Natural killer cell (primary cell): ENCODE measurements at regions not wholly inside any gene's neighbourhood (a gene's known extent, or its start where the extent isn't known, plus 50 kb on each side); places are given as distances from the start of the nearest gene placed in this dataset.

Experiments used
- ATAC-seq, 3 donors: fragments of 150-1000 bp in 2 of 3; fragments of 200-7000 bp in 1 of 3; cut with Tn5 transposase; 1 replicate in 1 of 3; 2 replicates in 2 of 3; pipeline ENCODE4 v1.10.0; 2021; ENCODE audit warnings: mild to moderate bottlenecking in 2 of 3, moderate library complexity in 2 of 3
- DNase-seq, 2 donors: peaks; one replicate each; pipeline versions ENCODE4 v3.0.0 to v3.0.0-alpha.2; 2013 to 2021; ENCODE audit warnings: mixed read lengths in 1 of 2
- H3K27ac ChIP-seq: one replicate; pipeline ENCODE4 v1.5.1; 2013; ENCODE audit warnings: mild to moderate bottlenecking, low read length
- H3K27me3 ChIP-seq: one replicate; pipeline ENCODE4 v1.6.1; 2013; ENCODE audit warnings: low read length; ENCODE audit not compliant: control insufficient read depth, insufficient read depth
- H3K36me3 ChIP-seq: one replicate; pipeline ENCODE4 v1.6.1; 2013; ENCODE audit warnings: low read length; ENCODE audit not compliant: control insufficient read depth, insufficient read depth
- H3K4me1 ChIP-seq: one replicate; pipeline ENCODE4 v1.6.1; 2013; ENCODE audit warnings: low read length; ENCODE audit not compliant: control insufficient read depth, insufficient read depth
- H3K4me3 ChIP-seq: one replicate; pipeline ENCODE4 v1.5.1; 2013; ENCODE audit warnings: low read length
- H3K9me3 ChIP-seq: one replicate; pipeline ENCODE4 v1.6.1; 2013; ENCODE audit warnings: low read length; ENCODE audit not compliant: control insufficient read depth, insufficient read depth
- H3K27ac Mint-ChIP-seq, 2 donors: one replicate each; pipeline ENCODE4 v1.8.0; 2022; ENCODE audit warnings: mild to moderate bottlenecking in 2 of 2, mixed read lengths in 2 of 2, moderate library complexity in 1 of 2
- H3K27me3 Mint-ChIP-seq, 2 donors: one replicate each; pipeline ENCODE4 v1.8.0; 2022; ENCODE audit warnings: low read depth in 2 of 2, mixed read lengths in 2 of 2
- H3K36me3 Mint-ChIP-seq: one replicate; pipeline ENCODE4 v1.8.0; 2022; ENCODE audit warnings: mixed read lengths
- H3K4me1 Mint-ChIP-seq, 2 donors: one replicate each; pipeline ENCODE4 v1.8.0; 2022; ENCODE audit warnings: mixed read lengths in 2 of 2
- H3K4me3 Mint-ChIP-seq: one replicate; pipeline ENCODE4 v1.8.0; 2022; ENCODE audit warnings: mild to moderate bottlenecking, moderate library complexity, mixed read lengths
- H3K9me3 Mint-ChIP-seq, 2 donors: one replicate each; pipeline ENCODE4 v1.8.0; 2022; ENCODE audit warnings: mixed read lengths in 2 of 2
- CTCF ChIP-seq: fragments of 200-600 bp; IDR thresholded peaks from one replicate; pipeline ENCODE4 v1.8.0; 2022; ENCODE audit warnings: antibody characterized with exemption
- WGBS: methylation state at CpG from one replicate; pipeline ENCODE4 v1.1.7; 2013; ENCODE audit warnings: missing lambda C conversion rate; ENCODE audit not compliant: insufficient coverage; 5-methylcytosine and 5-hydroxymethylcytosine counted together
- intact Hi-C: fragments of 100-400 bp; cut with micrococcal nuclease; formaldehyde crosslinking; loops from one replicate; pipeline ENCODE4 v1.14.2; 2022

GRCh38 chr2:7417845-7418742 is 500.9 kb downstream of the RNF144A start:
- peaks cover 6% of the 10 kb centered on the region for H3K36me3 Mint-ChIP-seq
- H3K9me3 ChIP-seq, result no peaks in the 10 kb centered on the region
- H3K27me3 Mint-ChIP-seq, result peaks cover 25 to 53% of the 10 kb centered on the region in 2 donors
- H3K27me3 ChIP-seq, result peaks cover 4% of the 10 kb centered on the region
- intact Hi-C loops, result no loop called here
- no peak overlapping the region for H3K4me3 Mint-ChIP-seq
- no peak for ATAC-seq
- no peak overlapping the region for H3K4me3 ChIP-seq
- peaks cover 5 to 7% of the 10 kb centered on the region in 2 donors for H3K4me1 Mint-ChIP-seq
- no peak for DNase-seq
- no peak overlapping the region for H3K27ac Mint-ChIP-seq
- no peaks in the 10 kb centered on the region for H3K9me3 Mint-ChIP-seq
- H3K36me3 ChIP-seq, result no peaks in the 10 kb centered on the region
- no peak for TF ChIP-seq CTCF
- H3K27ac ChIP-seq, result no peak overlapping the region
- 33% methylated on average over 1 of the region's 2 CpGs for WGBS
- no peaks in the 10 kb centered on the region for H3K4me1 ChIP-seq

GRCh38 chr2:7419186-7419585 is 502.0 kb downstream of the RNF144A start:
- H3K9me3 Mint-ChIP-seq, result no peaks in the 10 kb centered on the region
- H3K4me3 Mint-ChIP-seq, result no peak overlapping the region
- intact Hi-C loops, result no loop called here
- TF ChIP-seq CTCF, result no peak
- no peak overlapping the region for H3K27ac Mint-ChIP-seq
- Histone ChIP-seq H3K27me3 (peaks cover 4% of the 10 kb centered on the region), H3K36me3 (no peaks in the 10 kb centered on the region), H3K4me1 (no peaks in the 10 kb centered on the region), H3K4me3 (no peak overlapping the region), H3K27ac (no peak overlapping the region), H3K9me3 (no peaks in the 10 kb centered on the region)
- H3K27me3 Mint-ChIP-seq, result peaks cover 21 to 44% of the 10 kb centered on the region in 2 donors
- H3K4me1 Mint-ChIP-seq, result peaks cover 5 to 7% of the 10 kb centered on the region in 2 donors
- DNase-seq, result no peak
- peaks cover 6% of the 10 kb centered on the region for H3K36me3 Mint-ChIP-seq
- 50% methylated on average over 1 of the region's 1 CpG for WGBS
- no peak for ATAC-seq

- no peaks in the 10 kb centered on the region for H3K9me3 Mint-ChIP-seq
- no peaks in the 10 kb centered on the region for H3K9me3 ChIP-seq
- H3K4me1 ChIP-seq, result no peaks in the 10 kb centered on the region
- no peak overlapping the region for H3K27ac Mint-ChIP-seq
- H3K36me3 ChIP-seq, result no peaks in the 10 kb centered on the region
- H3K27me3 Mint-ChIP-seq, result peaks cover 21 to 44% of the 10 kb centered on the region in 2 donors
- ATAC-seq, result no peak
- H3K4me1 Mint-ChIP-seq, result peaks cover 5 to 7% of the 10 kb centered on the region in 2 donors
- peaks cover 4% of the 10 kb centered on the region for H3K27me3 ChIP-seq
- no peak overlapping the region for H3K4me3 ChIP-seq
- intact Hi-C loops, result no loop called here
- DNase-seq, result no peak
- no CpG with 5 or more reads among the region's 1 CpG for WGBS
- TF ChIP-seq CTCF, result no peak
- H3K4me3 Mint-ChIP-seq, result no peak overlapping the region
- H3K27ac ChIP-seq, result no peak overlapping the region
- peaks cover 6% of the 10 kb centered on the region for H3K36me3 Mint-ChIP-seq
Observed at GRCh38 chr2:7419814-7420311, 502.7 kb downstream of the RNF144A start.
